ENCODE measurements at regions not wholly inside any gene's neighbourhood (a gene's known extent, or its start where the extent isn't known, plus 50 kb on each side); places are given as distances from the start of the nearest gene placed in this dataset.

GRCh38 chr3:174531262-174531982, 327.7 kb upstream of the NAALADL2 start:
- Histone ChIP-seq H3K4me1 (ENCODE audit: control insufficient read depth in 3 of 3, insufficient read depth in 2 of 3, low read depth in 1 of 3, low read length in 2 of 3) (no peaks in the 10 kb centered on the region), H3K36me3 (ENCODE audit: control insufficient read depth in 3 of 3, insufficient read depth in 2 of 3, low read depth in 1 of 3, low read length in 3 of 3) (no peaks in the 10 kb centered on the region), H3K27me3 (ENCODE audit: control insufficient read depth in 3 of 3, insufficient read depth in 3 of 3, low read length in 3 of 3) (no peaks in the 10 kb centered on the region), H3K27ac (ENCODE audit: low read depth in 1 of 3, low read length in 2 of 3) (no peak overlapping the region), H3K4me3 (ENCODE audit: low read depth in 1 of 3, low read length in 3 of 3) (no peak overlapping the region), H3K9me3 (ENCODE audit: control insufficient read depth in 2 of 2, insufficient read depth in 1 of 2, low read depth in 1 of 2, low read length in 1 of 2) (no peaks in the 10 kb centered on the region)
- DNase-seq (peak in 1 of 2 donors; percentile 8), FAIRE-seq (no peak)
- 38 to 65% (median 46%) methylated on average over 5 of the region's 5 CpGs for WGBS, 3 donors

- FAIRE-seq: no peak
Observed at GRCh38 chr3:174532216-174532615, 326.9 kb upstream of the NAALADL2 start.

GRCh38 chr3:174532776-174533175, 326.4 kb upstream of the NAALADL2 start:
- 72 to 85% (median 76%) methylated on average over 2 of the region's 2 CpGs for WGBS, 3 donors

More at GRCh38 chr3:174532216-174532615, 326.9 kb upstream of the NAALADL2 start:
- Histone ChIP-seq H3K27ac (ENCODE audit: low read depth in 1 of 3, low read length in 2 of 3) (no peak overlapping the region), H3K27me3 (ENCODE audit: control insufficient read depth in 3 of 3, insufficient read depth in 3 of 3, low read length in 3 of 3) (no peaks in the 10 kb centered on the region), H3K4me3 (ENCODE audit: low read depth in 1 of 3, low read length in 3 of 3) (no peak overlapping the region), H3K36me3 (ENCODE audit: control insufficient read depth in 3 of 3, insufficient read depth in 2 of 3, low read depth in 1 of 3, low read length in 3 of 3) (no peaks in the 10 kb centered on the region), H3K9me3 (ENCODE audit: control insufficient read depth in 2 of 2, insufficient read depth in 1 of 2, low read depth in 1 of 2, low read length in 1 of 2) (no peaks in the 10 kb centered on the region), H3K4me1 (ENCODE audit: control insufficient read depth in 3 of 3, insufficient read depth in 2 of 3, low read depth in 1 of 3, low read length in 2 of 3) (no peaks in the 10 kb centered on the region)
- 85 to 88% (median 87%) methylated on average over 1 of the region's 1 CpG for WGBS, 3 donors
- DNase-seq: no peak

GRCh38 chr3:174533286-174533685, 325.8 kb upstream of the NAALADL2 start:
- Histone ChIP-seq H3K27me3 (ENCODE audit: control insufficient read depth in 3 of 3, insufficient read depth in 3 of 3, low read length in 3 of 3) (no peaks in the 10 kb centered on the region), H3K9me3 (ENCODE audit: control insufficient read depth in 2 of 2, insufficient read depth in 1 of 2, low read depth in 1 of 2, low read length in 1 of 2) (no peaks in the 10 kb centered on the region), H3K27ac (ENCODE audit: low read depth in 1 of 3, low read length in 2 of 3) (no peak overlapping the region), H3K36me3 (ENCODE audit: control insufficient read depth in 3 of 3, insufficient read depth in 2 of 3, low read depth in 1 of 3, low read length in 3 of 3) (no peaks in the 10 kb centered on the region), H3K4me3 (ENCODE audit: low read depth in 1 of 3, low read length in 3 of 3) (no peak overlapping the region), H3K4me1 (ENCODE audit: control insufficient read depth in 3 of 3, insufficient read depth in 2 of 3, low read depth in 1 of 3, low read length in 2 of 3) (no peaks in the 10 kb centered on the region)
- 87 to 94% (median 90%) methylated on average over 2 of the region's 2 CpGs for WGBS, 3 donors
- FAIRE-seq: no peak
- DNase-seq: no peak

More at GRCh38 chr3:174532776-174533175, 326.4 kb upstream of the NAALADL2 start:
- Histone ChIP-seq H3K4me3 (ENCODE audit: low read depth in 1 of 3, low read length in 3 of 3) (no peak overlapping the region), H3K27me3 (ENCODE audit: control insufficient read depth in 3 of 3, insufficient read depth in 3 of 3, low read length in 3 of 3) (no peaks in the 10 kb centered on the region), H3K36me3 (ENCODE audit: control insufficient read depth in 3 of 3, insufficient read depth in 2 of 3, low read depth in 1 of 3, low read length in 3 of 3) (no peaks in the 10 kb centered on the region), H3K9me3 (ENCODE audit: control insufficient read depth in 2 of 2, insufficient read depth in 1 of 2, low read depth in 1 of 2, low read length in 1 of 2) (no peaks in the 10 kb centered on the region), H3K27ac (ENCODE audit: low read depth in 1 of 3, low read length in 2 of 3) (no peak overlapping the region), H3K4me1 (ENCODE audit: control insufficient read depth in 3 of 3, insufficient read depth in 2 of 3, low read depth in 1 of 3, low read length in 2 of 3) (no peaks in the 10 kb centered on the region)
- FAIRE-seq (no peak), DNase-seq (no peak)

GRCh38 chr3:174536319-174536718, 322.8 kb upstream of the NAALADL2 start:
- Histone ChIP-seq H3K36me3 (ENCODE audit: control insufficient read depth in 3 of 3, insufficient read depth in 2 of 3, low read depth in 1 of 3, low read length in 3 of 3) (no peaks in the 10 kb centered on the region), H3K27me3 (ENCODE audit: control insufficient read depth in 3 of 3, insufficient read depth in 3 of 3, low read length in 3 of 3) (no peaks in the 10 kb centered on the region), H3K27ac (ENCODE audit: low read depth in 1 of 3, low read length in 2 of 3) (no peak overlapping the region), H3K4me1 (ENCODE audit: control insufficient read depth in 3 of 3, insufficient read depth in 2 of 3, low read depth in 1 of 3, low read length in 2 of 3) (no peaks in the 10 kb centered on the region), H3K9me3 (ENCODE audit: control insufficient read depth in 2 of 2, insufficient read depth in 1 of 2, low read depth in 1 of 2, low read length in 1 of 2) (no peaks in the 10 kb centered on the region), H3K4me3 (ENCODE audit: low read depth in 1 of 3, low read length in 3 of 3) (no peak overlapping the region)
- 76 to 77% (median 77%) methylated on average over 4 of the region's 4 CpGs for WGBS, 3 donors
- FAIRE-seq (no peak), DNase-seq (no peak)

GRCh38 chr3:174538151-174538550, 321.0 kb upstream of the NAALADL2 start:
- WGBS, 3 donors: 90 to 94% (median 90%) methylated on average over 3 of the region's 3 CpGs

GRCh38 chr3:174540116-174540908, 318.8 kb upstream of the NAALADL2 start:
- H3K27ac ChIP-seq (ENCODE audit: low read depth in 1 of 3, low read length in 2 of 3): no peak overlapping the region
- H3K36me3 ChIP-seq (ENCODE audit: control insufficient read depth in 3 of 3, insufficient read depth in 2 of 3, low read depth in 1 of 3, low read length in 3 of 3): no peaks in the 10 kb centered on the region
- no peak overlapping the region for H3K4me3 ChIP-seq (ENCODE audit: low read depth in 1 of 3, low read length in 3 of 3)
- no peaks in the 10 kb centered on the region for H3K4me1 ChIP-seq (ENCODE audit: control insufficient read depth in 3 of 3, insufficient read depth in 2 of 3, low read depth in 1 of 3, low read length in 2 of 3)
- DNase-seq (no peak), FAIRE-seq (no peak)
- H3K9me3 ChIP-seq (ENCODE audit: control insufficient read depth in 2 of 2, insufficient read depth in 1 of 2, low read depth in 1 of 2, low read length in 1 of 2): no peaks in the 10 kb centered on the region
- no peaks in the 10 kb centered on the region for H3K27me3 ChIP-seq (ENCODE audit: control insufficient read depth in 3 of 3, insufficient read depth in 3 of 3, low read length in 3 of 3)
- 71 to 75% (median 73%) methylated on average over 3 of the region's 3 CpGs for WGBS, 3 donors

More at GRCh38 chr3:174538151-174538550, 321.0 kb upstream of the NAALADL2 start:
- Histone ChIP-seq H3K4me3 (ENCODE audit: low read depth in 1 of 3, low read length in 3 of 3) (no peak overlapping the region), H3K4me1 (ENCODE audit: control insufficient read depth in 3 of 3, insufficient read depth in 2 of 3, low read depth in 1 of 3, low read length in 2 of 3) (no peaks in the 10 kb centered on the region), H3K27ac (ENCODE audit: low read depth in 1 of 3, low read length in 2 of 3) (no peak overlapping the region), H3K27me3 (ENCODE audit: control insufficient read depth in 3 of 3, insufficient read depth in 3 of 3, low read length in 3 of 3) (no peaks in the 10 kb centered on the region), H3K9me3 (ENCODE audit: control insufficient read depth in 2 of 2, insufficient read depth in 1 of 2, low read depth in 1 of 2, low read length in 1 of 2) (no peaks in the 10 kb centered on the region), H3K36me3 (ENCODE audit: control insufficient read depth in 3 of 3, insufficient read depth in 2 of 3, low read depth in 1 of 3, low read length in 3 of 3) (no peaks in the 10 kb centered on the region)
- no peak for DNase-seq
- FAIRE-seq: no peak

GRCh38 chr3:174541708-174542315, 317.3 kb upstream of the NAALADL2 start:
- FAIRE-seq (no peak), DNase-seq (no peak)
- Histone ChIP-seq H3K36me3 (ENCODE audit: control insufficient read depth in 3 of 3, insufficient read depth in 2 of 3, low read depth in 1 of 3, low read length in 3 of 3) (no peaks in the 10 kb centered on the region), H3K27me3 (ENCODE audit: control insufficient read depth in 3 of 3, insufficient read depth in 3 of 3, low read length in 3 of 3) (no peaks in the 10 kb centered on the region), H3K4me3 (ENCODE audit: low read depth in 1 of 3, low read length in 3 of 3) (no peak overlapping the region), H3K4me1 (ENCODE audit: control insufficient read depth in 3 of 3, insufficient read depth in 2 of 3, low read depth in 1 of 3, low read length in 2 of 3) (no peaks in the 10 kb centered on the region), H3K27ac (ENCODE audit: low read depth in 1 of 3, low read length in 2 of 3) (no peak overlapping the region), H3K9me3 (ENCODE audit: control insufficient read depth in 2 of 2, insufficient read depth in 1 of 2, low read depth in 1 of 2, low read length in 1 of 2) (no peaks in the 10 kb centered on the region)
- 73 to 82% (median 78%) methylated on average over 2 of the region's 2 CpGs for WGBS, 3 donors
